GM12878 (cell line): ENCODE measurements at regions not wholly inside any gene's neighbourhood (a gene's known extent, or its start where the extent isn't known, plus 50 kb on each side); places are given as distances from the start of the nearest gene placed in this dataset.

Source experiments
- ATAC-seq: fragments of 200-7000 bp; cut with Tn5 transposase; 3 replicates; pipeline ENCODE4 v1.9.1; 2020; ENCODE audit warnings: mild to moderate bottlenecking, moderate library complexity
- BruUV-seq: library from RNA; stranded (reverse); fragments of 400-500 nt; replicated peaks from 2 replicates; lab custom pipeline; 2021; lab: Mats Ljungman, UMichigan
- CTCF ChIA-PET: fragments of 300-600 bp; sonication (Branson Sonifier 250); formaldehyde crosslinking; extraction: SDS; loops from one replicate; lab custom pipeline; 2021; ENCODE audit warnings: inconsistent platforms; lab: Yijun Ruan, JAX
- POLR2A ChIA-PET: fragments of 350-600 bp; formaldehyde crosslinking; extraction: SDS; loops from one replicate; lab custom pipeline; 2021; ENCODE audit warnings: inconsistent platforms; lab: Charles Lee
- RAD21 ChIA-PET: fragments of 300-600 bp; sonication (Branson Sonifier 250); formaldehyde crosslinking; loops from one replicate; lab custom pipeline; 2023; ENCODE audit warnings: antibody characterized with exemption; ENCODE audit not compliant: unreplicated experiment; lab: Charles Lee
- SMC1A ChIA-PET: fragments of 300-600 bp; sonication (Branson Sonifier 250); formaldehyde crosslinking; loops from one replicate; lab custom pipeline; 2023; ENCODE audit not compliant: unreplicated experiment, uncharacterized antibody; lab: Charles Lee
- DNase-seq: peaks from one replicate; pipeline ENCODE4 v3.0.0-alpha.2; 2011; ENCODE audit warnings: low read depth, low spot score
- FAIRE-seq: peaks from 3 replicates; lab custom pipeline; 2011; peaks lifted over from hg19 to GRCh38; lab: Jason Lieb, UNC
- H2AFZ ChIP-seq: 2 replicates; pipeline ENCODE4 v1.6.0; 2011; ENCODE audit warnings: low read depth, low read length, control low read depth; ENCODE audit not compliant: control insufficient read depth
- H3K27ac ChIP-seq: 2 replicates; pipeline ENCODE4 v1.5.1; 2011; ENCODE audit warnings: control low read depth; ENCODE audit not compliant: control insufficient read depth, insufficient read depth
- H3K27me3 ChIP-seq, 2 experiments: replicated peaks in 1 of 2; 2 replicates each; pipeline versions ENCODE4 v1.6.0 to v1.6.1; 2011; ENCODE audit warnings: low read length in 1 of 2; ENCODE audit not compliant: control insufficient read depth in 2 of 2, insufficient read depth in 2 of 2
- H3K36me3 ChIP-seq, 2 experiments: 2 replicates each; pipeline ENCODE4 v1.5.1; 2011; ENCODE audit warnings: low read length in 1 of 2; ENCODE audit not compliant: control insufficient read depth in 2 of 2, insufficient read depth in 2 of 2
- H3K4me1 ChIP-seq: 2 replicates; pipeline ENCODE4 v1.6.1; 2011; ENCODE audit warnings: mild to moderate bottlenecking, low read length, moderate library complexity, mixed read lengths; ENCODE audit not compliant: control insufficient read depth, insufficient read depth
- H3K4me2 ChIP-seq: 2 replicates; pipeline ENCODE4 v1.6.0; 2011; ENCODE audit warnings: control low read depth; ENCODE audit not compliant: control insufficient read depth, insufficient read depth
- H3K4me3 ChIP-seq: fragments of 200-600 bp; sonication (generic); 2 replicates; pipeline ENCODE4 v1.5.1; 2016
- H3K79me2 ChIP-seq: 2 replicates; pipeline ENCODE4 v1.6.0; 2011; ENCODE audit warnings: low read length; ENCODE audit not compliant: control insufficient read depth, insufficient read depth
- H3K9ac ChIP-seq: 2 replicates; pipeline ENCODE4 v1.8.0; 2011; ENCODE audit warnings: low read length, control low read depth, mixed read lengths; ENCODE audit not compliant: control insufficient read depth, insufficient read depth
- H3K9me3 ChIP-seq: replicated peaks from 3 replicates; pipeline ENCODE4 v1.5.1; 2011; ENCODE audit warnings: mild to moderate bottlenecking, low read length; ENCODE audit not compliant: control insufficient read depth, insufficient read depth
- H4K20me1 ChIP-seq: 2 replicates; pipeline ENCODE4 v1.6.0; 2011; ENCODE audit not compliant: control insufficient read depth, insufficient read depth
- BCL3 ChIP-seq: IDR thresholded peaks from 2 replicates; pipeline ENCODE4 v1.6.1; 2011; ENCODE audit warnings: borderline replicate concordance, low read depth, mild to moderate bottlenecking, moderate library complexity, low read length; ENCODE audit not compliant: insufficient read depth, poor library complexity, severe bottlenecking
- CEBPB ChIP-seq, 2 experiments: fragments of 150-350 bp in 1 of 2; IDR thresholded peaks; 2 replicates each; pipeline ENCODE4 v1.6.1; 2012 to 2014; ENCODE audit warnings: low read depth in 2 of 2, low read length in 2 of 2, borderline replicate concordance in 1 of 2, inconsistent platforms in 1 of 2
- CREB1 ChIP-seq: IDR thresholded peaks from 2 replicates; pipeline ENCODE4 v1.6.1; 2012; ENCODE audit warnings: low read depth, mild to moderate bottlenecking, inconsistent platforms
- E4F1 ChIP-seq: fragments of 450-650 bp; IDR thresholded peaks from 2 replicates; pipeline ENCODE4 v1.6.1; 2018; ENCODE audit warnings: borderline replicate concordance, mild to moderate bottlenecking; ENCODE audit not compliant: partially characterized antibody
- ESRRA ChIP-seq: IDR thresholded peaks from 2 replicates; pipeline ENCODE4 v1.6.1; 2012; ENCODE audit warnings: mild to moderate bottlenecking, low read length, improper control_type of control experiment
- ETV6 ChIP-seq, 2 experiments: fragments of 450-650 bp in 1 of 2; IDR thresholded peaks in 1 of 2; conservative IDR thresholded peaks in 1 of 2; 2 replicates each; pipeline ENCODE4 v1.6.1; 2014; ENCODE audit warnings: antibody characterized with exemption in 1 of 2, borderline replicate concordance in 1 of 2, low read depth in 1 of 2, mild to moderate bottlenecking in 1 of 2, moderate library complexity in 1 of 2
- MLLT1 ChIP-seq: fragments of 450-650 bp; IDR thresholded peaks from 2 replicates; pipeline ENCODE4 v1.6.1; 2016; ENCODE audit warnings: mild to moderate bottlenecking
- PML ChIP-seq: IDR thresholded peaks from 2 replicates; pipeline ENCODE4 v1.6.1; 2012; ENCODE audit warnings: low read length, inconsistent platforms
- POLR2A ChIP-seq: IDR thresholded peaks from 2 replicates; pipeline ENCODE4 v1.6.1; 2011; ENCODE audit warnings: low read depth, mild to moderate bottlenecking, low read length
- POLR2AphosphoS5 ChIP-seq: IDR thresholded peaks from 2 replicates; pipeline ENCODE4 v1.6.1; 2011; ENCODE audit warnings: mild to moderate bottlenecking, low read length, inconsistent platforms
- POU2F2 ChIP-seq: IDR thresholded peaks from 3 replicates; pipeline ENCODE4 v1.6.1; 2011; ENCODE audit warnings: low read depth, mild to moderate bottlenecking, low read length, borderline replicate concordance
- SREBF2 ChIP-seq: IDR thresholded peaks from 2 replicates; pipeline ENCODE4 v1.6.1; 2012; ENCODE audit warnings: mild to moderate bottlenecking, low read length
- SRF ChIP-seq, 2 experiments: IDR thresholded peaks; 2 replicates each; pipeline ENCODE4 v1.6.1; 2011; ENCODE audit warnings: low read depth in 2 of 2, low read length in 2 of 2, mild to moderate bottlenecking in 1 of 2, moderate library complexity in 1 of 2
- TAF1 ChIP-seq: IDR thresholded peaks from 2 replicates; pipeline ENCODE4 v1.6.1; 2011; ENCODE audit warnings: mild to moderate bottlenecking, low read depth, low read length, borderline replicate concordance
- TCF12 ChIP-seq: IDR thresholded peaks from 2 replicates; pipeline ENCODE4 v1.6.1; 2011; ENCODE audit warnings: low read depth, mild to moderate bottlenecking, low read length
- USF1 ChIP-seq: IDR thresholded peaks from 2 replicates; pipeline ENCODE4 v1.6.1; 2011; ENCODE audit warnings: borderline replicate concordance, low read depth, mild to moderate bottlenecking, moderate library complexity, mixed read lengths, low read length; ENCODE audit not compliant: insufficient read depth; ENCODE audit errors: extremely low read length
- YY1 ChIP-seq: IDR thresholded peaks from 2 replicates; pipeline ENCODE4 v1.6.1; 2011; ENCODE audit warnings: low read depth, mild to moderate bottlenecking, low read length
- WGBS: methylation state at CpG from one replicate; pipeline ENCODE4 v1.1.6; 2016; ENCODE audit warnings: low lambda C conversion rate; ENCODE audit not compliant: insufficient replicate concordance, insufficient coverage; ENCODE audit errors: missing lambda C conversion rate; 5-methylcytosine and 5-hydroxymethylcytosine counted together
- in situ Hi-C: fragments of 300-500 bp; cut with MboI; formaldehyde crosslinking; loops from 9 replicates; pipeline ENCODE4 v1.14.3; 2018; ENCODE audit warnings: mixed read lengths
- intact Hi-C: fragments of 100-400 bp; cut with micrococcal nuclease; formaldehyde crosslinking; loops from one replicate; pipeline ENCODE4 v1.14.2; 2022; ENCODE audit not compliant: unreplicated experiment

GRCh38 chr14:105702275-105702817 is 176.0 kb downstream of the TMEM121 start:
- Histone ChIP-seq H3K9ac (peak overlapping the region; percentile 81), H3K36me3 (no peaks in the 10 kb centered on the region), H3K79me2 (peaks cover 27% of the 10 kb centered on the region), H3K4me3 (no peak overlapping the region), H3K4me1 (peaks cover 43% of the 10 kb centered on the region), H2AFZ (no peak overlapping the region), H3K4me2 (peak overlapping the region; percentile 72), H4K20me1 (no peaks in the 10 kb centered on the region), H3K27ac (peak overlapping the region; percentile 98), H3K27me3 (no peaks in the 10 kb centered on the region), H3K9me3 (no peaks in the 10 kb centered on the region)
- POLR2A ChIA-PET, result no interaction called here
- DNase-seq, result no peak
- no TSS peak for BruUV-seq
- intact Hi-C loops, result loop anchor here (5.0 to 10.0 kb wide), 2 partner anchors 160 to 572 kb away; no protein-coding TSS in a partner anchor
- no peak for ATAC-seq
- CTCF ChIA-PET, result no interaction called here
- FAIRE-seq, result no peak
- RAD21 ChIA-PET, result no interaction called here
- in situ Hi-C loops, result loop anchor here (10.0 kb wide), 2 partner anchors 118 to 572 kb away; no protein-coding TSS in a partner anchor
- 86% methylated on average over 2 of the region's 2 CpGs for WGBS
- SMC1A ChIA-PET, result no interaction called here
- no peak for TF ChIP-seq SREBF2
- peak; percentile 1 for TF ChIP-seq BCL3
- TF ChIP-seq ESRRA, result no peak
- peak; percentile 76; the same call in 1 of the 2 replicates for TF ChIP-seq POLR2AphosphoS5
- no peak for TF ChIP-seq USF1
- peak; percentile 5; the same call in 1 of the 2 replicates for TF ChIP-seq YY1
- no peak for TF ChIP-seq ETV6 (conservative IDR thresholded peaks at IDR 0.05 in 1 of 2, IDR thresholded peaks at IDR 0.05 in 1 of 2; ENCODE audit: borderline replicate concordance in 1 of 2, low read depth in 1 of 2)
- TF ChIP-seq CEBPB (IDR thresholded peaks at IDR 0.05; ENCODE audit: borderline replicate concordance in 1 of 2, low read depth in 2 of 2, low read length in 2 of 2), result peak in 1 of 2 experiments; percentile 65; a peak in 1 of 4 replicates
- peak; percentile 50; the same call in 1 of the 2 replicates for TF ChIP-seq TAF1
- no peak for TF ChIP-seq SRF (IDR thresholded peaks at IDR 0.05; ENCODE audit: low read depth in 2 of 2, low read length in 2 of 2)
- TF ChIP-seq POLR2A, result peak; percentile 75; the same call in 1 of the 2 replicates
- TF ChIP-seq POU2F2, result 0 out of 3 replicates have a peak, but pooled peaks have one; percentile 12
- TF ChIP-seq E4F1, result no peak
- no peak for TF ChIP-seq TCF12
- TF ChIP-seq MLLT1, result no peak
- TF ChIP-seq CREB1, result peak; percentile 7; the same call in 1 of the 2 replicates
- peak; percentile 94; the same call in 1 of the 2 replicates for TF ChIP-seq PML
